ENCODE measurements at regions not wholly inside any gene's neighbourhood (a gene's known extent, or its start where the extent isn't known, plus 50 kb on each side); places are given as distances from the start of the nearest gene placed in this dataset.

GRCh38 chr6:56771189-56771588 is 128.5 kb upstream of the DST start:
- no peak for TF ChIP-seq CTCF (IDR thresholded peaks at IDR 0.05; ENCODE audit: extremely low read depth, insufficient read depth, missing control alignments)
- in situ Hi-C loops (cut with MboI; ENCODE audit: low pct_unique_long_range_greater_than_20kb, low sequenced_read_pairs, unreplicated experiment): no loop called here
- DNase-seq (ENCODE audit: low spot score): no peak

DNA sequence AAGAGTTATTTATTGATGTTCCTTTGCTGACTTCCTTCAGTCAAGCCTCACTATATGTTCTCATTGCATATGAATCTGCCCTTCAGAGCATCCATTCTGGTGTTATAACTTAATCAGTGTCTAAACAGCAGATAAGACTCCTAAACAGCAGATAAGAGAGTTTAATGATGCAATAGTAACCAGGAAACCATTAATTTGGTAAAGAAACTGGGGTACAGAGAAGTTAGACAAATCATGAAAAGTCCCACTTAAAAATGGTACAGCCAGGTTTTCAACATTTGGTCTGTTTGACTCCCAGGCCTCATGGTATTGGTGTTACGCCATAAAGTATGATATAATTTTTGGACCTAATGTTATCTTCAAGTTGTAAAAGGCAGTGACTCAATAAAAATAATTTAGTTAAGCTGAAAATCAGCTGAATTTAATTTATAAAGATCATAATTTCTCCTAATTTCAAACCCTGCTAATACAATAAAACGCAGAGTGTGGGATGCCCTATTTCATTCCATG is 127.4 kb upstream of the DST start:
- DNase-seq (ENCODE audit: low spot score): no peak
- in situ Hi-C loops (cut with MboI; ENCODE audit: low pct_unique_long_range_greater_than_20kb, low sequenced_read_pairs, unreplicated experiment): no loop called here
- TF ChIP-seq CTCF (IDR thresholded peaks at IDR 0.05; ENCODE audit: extremely low read depth, insufficient read depth, missing control alignments): no peak

- in situ Hi-C loops (cut with MboI; ENCODE audit: low pct_unique_long_range_greater_than_20kb, low sequenced_read_pairs, unreplicated experiment): loop anchor here (10.0 kb wide), 1 partner anchor 77 kb away; no protein-coding TSS in a partner anchor
- TF ChIP-seq CTCF (IDR thresholded peaks at IDR 0.05; ENCODE audit: extremely low read depth, insufficient read depth, missing control alignments): peak; percentile 25
- DNase-seq (ENCODE audit: low spot score): no peak
Observed at GRCh38 chr6:56767892-56768531, 125.3 kb upstream of the DST start.

- no peak for DNase-seq (ENCODE audit: low spot score)
- no peak for TF ChIP-seq CTCF (IDR thresholded peaks at IDR 0.05; ENCODE audit: extremely low read depth, insufficient read depth, missing control alignments)
- in situ Hi-C loops (cut with MboI; ENCODE audit: low pct_unique_long_range_greater_than_20kb, low sequenced_read_pairs, unreplicated experiment): loop anchor here (10.0 kb wide), 1 partner anchor 77 kb away; no protein-coding TSS in a partner anchor
Observed at GRCh38 chr6:56767435-56767834, 124.7 kb upstream of the DST start.

DNA sequence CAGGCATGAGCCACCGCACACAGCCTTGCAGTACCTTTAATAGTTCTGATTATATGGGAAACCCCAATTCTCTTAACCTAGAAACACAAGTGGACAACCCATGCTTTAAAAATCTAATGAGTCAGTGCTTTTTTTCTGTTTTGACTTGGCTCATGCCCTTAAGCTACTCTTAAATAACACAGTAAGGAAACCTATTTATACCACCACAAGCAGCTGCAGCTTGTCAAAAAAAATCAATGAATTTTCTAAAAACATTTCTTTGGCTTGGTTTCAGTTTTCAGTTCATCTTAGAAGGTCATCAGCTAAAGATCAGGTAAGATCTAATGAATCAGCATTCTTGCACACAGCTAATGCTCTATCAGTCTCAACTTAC is 124.1 kb upstream of the DST start:
- in situ Hi-C loops (cut with MboI; ENCODE audit: low pct_unique_long_range_greater_than_20kb, low sequenced_read_pairs, unreplicated experiment): loop anchor here (10.0 kb wide), 1 partner anchor 78 kb away; no protein-coding TSS in a partner anchor
- TF ChIP-seq CTCF (IDR thresholded peaks at IDR 0.05; ENCODE audit: extremely low read depth, insufficient read depth, missing control alignments): no peak
- peak; percentile 57 for DNase-seq (ENCODE audit: low spot score)

DNA sequence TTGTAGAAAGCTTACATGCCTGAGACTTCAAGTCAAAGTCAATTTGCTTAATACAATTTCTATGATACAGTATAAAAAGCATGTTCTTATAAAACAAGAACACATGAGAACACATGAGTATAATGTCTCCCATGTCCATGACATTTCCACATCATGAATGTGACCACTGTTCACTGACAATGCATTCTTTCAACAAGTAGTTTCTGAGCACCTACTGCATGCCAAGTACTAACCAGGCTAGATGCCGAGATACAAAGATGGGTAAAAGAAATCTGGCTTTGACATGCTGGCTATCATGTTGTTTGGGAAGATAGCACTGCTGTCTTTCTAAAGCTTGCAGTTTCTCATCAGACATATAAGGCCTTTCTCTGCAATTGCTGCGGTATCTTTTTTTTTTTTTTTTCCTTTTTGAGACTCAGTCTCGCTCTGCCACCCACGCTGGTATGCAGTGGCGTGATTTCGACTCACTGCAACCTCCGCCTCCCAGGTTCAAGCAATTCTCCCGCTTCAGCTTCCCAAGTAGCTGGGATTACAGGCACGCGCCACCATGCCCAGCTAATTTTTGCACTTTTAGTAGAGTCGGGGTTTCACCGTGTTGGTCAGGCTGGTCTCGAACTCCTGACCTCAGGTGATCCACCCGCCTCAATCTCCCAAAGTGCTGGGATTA is 123.6 kb upstream of the DST start:
- no peak for DNase-seq (ENCODE audit: low spot score)
- in situ Hi-C loops (cut with MboI; ENCODE audit: low pct_unique_long_range_greater_than_20kb, low sequenced_read_pairs, unreplicated experiment): loop anchor here (10.0 kb wide), 1 partner anchor 79 kb away; no protein-coding TSS in a partner anchor
- TF ChIP-seq CTCF (IDR thresholded peaks at IDR 0.05; ENCODE audit: extremely low read depth, insufficient read depth, missing control alignments): no peak
